ENCODE measurements at regions not wholly inside any gene's neighbourhood (a gene's known extent, or its start where the extent isn't known, plus 50 kb on each side); places are given as distances from the start of the nearest gene placed in this dataset.
A peak's percentile ranks its signal among the peaks of the same experiment; 100 is the strongest.

- H4K20me1 ChIP-seq (ENCODE audit: insufficient read depth): no peaks in the 10 kb centered on the region
- H2AFZ ChIP-seq (ENCODE audit: low read depth, low read length): no peak overlapping the region
- H3K36me3 ChIP-seq (ENCODE audit: insufficient read depth, low read length): no peaks in the 10 kb centered on the region
- no peak overlapping the region for H3K27ac ChIP-seq (ENCODE audit: low read length)
- no peak overlapping the region for H3K4me3 ChIP-seq (ENCODE audit: low read length)
- TF ChIP-seq, protein P1, sequence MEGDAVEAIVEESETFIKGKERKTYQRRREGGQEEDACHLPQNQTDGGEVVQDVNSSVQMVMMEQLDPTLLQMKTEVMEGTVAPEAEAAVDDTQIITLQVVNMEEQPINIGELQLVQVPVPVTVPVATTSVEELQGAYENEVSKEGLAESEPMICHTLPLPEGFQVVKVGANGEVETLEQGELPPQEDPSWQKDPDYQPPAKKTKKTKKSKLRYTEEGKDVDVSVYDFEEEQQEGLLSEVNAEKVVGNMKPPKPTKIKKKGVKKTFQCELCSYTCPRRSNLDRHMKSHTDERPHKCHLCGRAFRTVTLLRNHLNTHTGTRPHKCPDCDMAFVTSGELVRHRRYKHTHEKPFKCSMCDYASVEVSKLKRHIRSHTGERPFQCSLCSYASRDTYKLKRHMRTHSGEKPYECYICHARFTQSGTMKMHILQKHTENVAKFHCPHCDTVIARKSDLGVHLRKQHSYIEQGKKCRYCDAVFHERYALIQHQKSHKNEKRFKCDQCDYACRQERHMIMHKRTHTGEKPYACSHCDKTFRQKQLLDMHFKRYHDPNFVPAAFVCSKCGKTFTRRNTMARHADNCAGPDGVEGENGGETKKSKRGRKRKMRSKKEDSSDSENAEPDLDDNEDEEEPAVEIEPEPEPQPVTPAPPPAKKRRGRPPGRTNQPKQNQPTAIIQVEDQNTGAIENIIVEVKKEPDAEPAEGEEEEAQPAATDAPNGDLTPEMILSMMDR (IDR thresholded peaks at IDR 0.05; ENCODE audit: poor library complexity, severe bottlenecking): peak; percentile 1
- TF ChIP-seq MXI1 (conservative IDR thresholded peaks at IDR 0.05; ENCODE audit: poor library complexity, severe bottlenecking) (no peak), EP300 (conservative IDR thresholded peaks at IDR 0.05; ENCODE audit: poor library complexity, severe bottlenecking) (no peak), TAF1 (IDR thresholded peaks at IDR 0.05; ENCODE audit: low read depth) (no peak)
- no peak overlapping the region for H3K9ac ChIP-seq (ENCODE audit: low read length)
- no peak overlapping the region for H3K4me2 ChIP-seq (ENCODE audit: low read length)
- H3F3A ChIP-seq (ENCODE audit: insufficient read depth, low read length, poor library complexity, severe bottlenecking): no peaks in the 10 kb centered on the region
- H3K9me2 ChIP-seq (ENCODE audit: insufficient read depth, low read length): no peaks in the 10 kb centered on the region
- peaks cover 5% of the 10 kb centered on the region for H3K9me3 ChIP-seq (ENCODE audit: low read length)
- no peaks in the 10 kb centered on the region for H3K79me2 ChIP-seq (replicated peaks; ENCODE audit: insufficient read depth, low read length)
- H3K27me3 ChIP-seq (ENCODE audit: insufficient read depth, low read depth, low read length): no peaks in the 10 kb centered on the region
These were observed 176.4 kb upstream of the TRPC4 start for GRCh38 chr13:38046049-38046376.

GRCh38 chr13:38045278-38046048 is 175.9 kb upstream of the TRPC4 start:
- Histone ChIP-seq H3K4me2 (ENCODE audit: low read length) (no peak overlapping the region), H3F3A (ENCODE audit: insufficient read depth, low read length, poor library complexity, severe bottlenecking) (no peaks in the 10 kb centered on the region), H3K9me2 (ENCODE audit: insufficient read depth, low read length) (no peaks in the 10 kb centered on the region), H3K27ac (ENCODE audit: low read length) (no peak overlapping the region), H2AFZ (ENCODE audit: low read depth, low read length) (no peak overlapping the region), H3K9ac (ENCODE audit: low read length) (no peak overlapping the region), H3K4me3 (ENCODE audit: low read length) (no peak overlapping the region), H4K20me1 (ENCODE audit: insufficient read depth) (no peaks in the 10 kb centered on the region), H3K36me3 (ENCODE audit: insufficient read depth, low read length) (no peaks in the 10 kb centered on the region), H3K27me3 (ENCODE audit: insufficient read depth, low read depth, low read length) (no peaks in the 10 kb centered on the region), H3K9me3 (ENCODE audit: low read length) (peaks cover 5% of the 10 kb centered on the region), H3K79me2 (replicated peaks; ENCODE audit: insufficient read depth, low read length) (no peaks in the 10 kb centered on the region)
- TF ChIP-seq, protein P1 (IDR thresholded peaks at IDR 0.05; ENCODE audit: poor library complexity, severe bottlenecking): peak; percentile 37
- TF ChIP-seq EZH2 (IDR thresholded peaks at IDR 0.05; ENCODE audit: borderline replicate concordance, insufficient read depth, low read length, poor library complexity, severe bottlenecking): no peak
- peak; percentile 42 for TF ChIP-seq SMC3 (conservative IDR thresholded peaks at IDR 0.05; ENCODE audit: poor library complexity)
- TF ChIP-seq REST (IDR thresholded peaks at IDR 0.05; ENCODE audit: borderline replicate concordance): no peak
- no peak for TF ChIP-seq POLR2AphosphoS5 (IDR thresholded peaks at IDR 0.05)
- peak; percentile 49 for TF ChIP-seq RAD21 (conservative IDR thresholded peaks at IDR 0.05)
